Activated naive CD4-positive, alpha-beta T cell treated with anti-CD3 and anti-CD28 coated beads, Interleukin-2, amount 50 U/mL, for 72 hours (primary cell): ENCODE measurements at regions not wholly inside any gene's neighbourhood (a gene's known extent, or its start where the extent isn't known, plus 50 kb on each side); places are given as distances from the start of the nearest gene placed in this dataset.
"Not testable (repeated sequence)": the region's sequence is repeated elsewhere in the genome, so short reads cannot be mapped to it uniquely, and the experiment has no call there.

ENCODE experiments used
- ATAC-seq, 2 donors: fragments of 150-1000 bp; cut with Tn5 transposase; 2 replicates each; pipeline ENCODE4 v1.10.0; 2021; ENCODE audit warnings: mild to moderate bottlenecking in 2 of 2, moderate library complexity in 2 of 2
- DNase-seq, 2 donors: peaks; one replicate each; pipeline ENCODE4 v3.0.0; 2021 to 2022; ENCODE audit warnings: low spot score in 2 of 2
- H3K27ac Mint-ChIP-seq, 2 donors: one replicate each; pipeline ENCODE4 v1.8.0; 2022; ENCODE audit warnings: mild to moderate bottlenecking in 2 of 2, mixed read lengths in 2 of 2
- H3K36me3 Mint-ChIP-seq, 2 donors: one replicate each; pipeline ENCODE4 v1.8.0; 2022; ENCODE audit warnings: mixed read lengths in 2 of 2
- H3K9me3 Mint-ChIP-seq, 2 donors: one replicate each; pipeline ENCODE4 v1.8.0; 2022; ENCODE audit warnings: mixed read lengths in 2 of 2

DNA sequence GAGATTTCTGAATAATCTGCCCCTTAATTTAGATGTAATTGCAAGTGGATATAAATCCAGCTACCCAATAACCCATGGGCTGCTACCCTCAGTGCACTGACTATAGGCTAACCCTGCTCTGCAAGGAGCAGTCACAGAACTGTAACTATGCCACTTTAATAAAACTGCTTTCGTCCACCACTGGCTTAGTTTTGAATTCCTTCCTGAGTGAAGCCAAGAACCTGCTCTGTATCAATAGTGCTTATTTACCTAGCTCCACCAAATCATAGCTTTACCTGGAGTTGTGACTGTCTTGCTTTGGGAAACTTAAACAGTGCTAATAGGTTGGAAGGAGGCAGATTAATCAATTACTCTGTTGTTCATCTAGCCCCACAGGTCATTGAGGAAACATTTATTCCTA is 1524.4 kb upstream of the SEL1L start:
- peaks cover 0 to 5% of the 10 kb centered on the region in 2 donors for H3K36me3 Mint-ChIP-seq
- no peak overlapping the region for H3K27ac Mint-ChIP-seq
- DNase-seq (no peak), ATAC-seq (no peak)
- H3K9me3 Mint-ChIP-seq: peaks cover 11 to 24% of the 10 kb centered on the region in 2 donors

DNA sequence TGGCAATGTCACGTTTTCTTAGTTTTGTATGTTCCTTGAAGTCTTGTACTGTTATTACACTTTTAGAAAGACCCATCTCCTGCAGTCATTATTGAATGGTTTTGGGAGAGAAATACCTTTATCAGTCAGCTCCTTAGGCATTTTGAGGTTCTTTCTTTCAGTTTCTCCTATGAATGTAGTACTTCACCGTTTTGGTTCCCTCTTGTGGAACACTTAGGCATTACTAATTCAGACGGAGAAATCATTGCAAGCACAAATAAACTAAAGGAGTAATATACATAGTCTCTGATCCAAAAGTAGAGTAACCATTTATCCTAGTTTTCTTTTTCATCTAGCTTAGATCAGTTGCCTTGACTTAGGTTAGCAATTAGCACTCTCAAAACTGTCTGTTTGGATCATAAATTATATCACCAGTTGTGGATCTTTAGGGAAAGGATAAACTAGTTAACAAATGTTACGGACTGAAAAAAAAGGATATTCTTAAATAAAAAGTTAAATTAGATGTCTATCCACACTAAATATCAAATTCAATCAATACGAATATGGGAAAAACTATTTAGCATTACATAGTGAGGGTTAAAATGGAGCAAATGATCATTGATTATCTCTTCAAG is 1538.3 kb upstream of the SEL1L start:
- ATAC-seq: no peak
- peaks cover 16% of the 10 kb centered on the region in 2 donors for H3K9me3 Mint-ChIP-seq
- no peaks in the 10 kb centered on the region for H3K36me3 Mint-ChIP-seq
- DNase-seq: no peak
- H3K27ac Mint-ChIP-seq: no peak overlapping the region

DNA sequence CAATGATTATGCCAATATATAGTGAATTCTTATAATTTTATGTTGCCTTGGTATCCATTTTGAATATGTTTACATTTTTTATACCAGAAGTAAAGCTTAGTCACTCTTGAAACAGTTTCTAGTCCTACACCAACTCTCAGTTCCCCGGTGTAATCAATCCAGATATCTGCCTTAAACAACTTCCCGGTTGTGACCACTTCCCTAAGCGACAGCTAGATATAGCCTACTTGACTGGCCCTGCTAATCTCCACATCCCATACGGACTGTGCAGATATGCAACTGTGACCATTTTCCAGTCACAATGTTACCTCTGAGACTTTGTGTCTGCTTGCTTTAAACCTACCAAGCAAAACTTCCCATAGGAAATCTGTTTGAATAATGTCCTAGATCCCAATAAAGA is 1551.5 kb upstream of the SEL1L start:
- no peaks in the 10 kb centered on the region for H3K36me3 Mint-ChIP-seq
- no peak overlapping the region for H3K27ac Mint-ChIP-seq
- H3K9me3 Mint-ChIP-seq: peaks cover 16 to 17% of the 10 kb centered on the region in 2 donors
- no peak for ATAC-seq
- no peak for DNase-seq

DNA sequence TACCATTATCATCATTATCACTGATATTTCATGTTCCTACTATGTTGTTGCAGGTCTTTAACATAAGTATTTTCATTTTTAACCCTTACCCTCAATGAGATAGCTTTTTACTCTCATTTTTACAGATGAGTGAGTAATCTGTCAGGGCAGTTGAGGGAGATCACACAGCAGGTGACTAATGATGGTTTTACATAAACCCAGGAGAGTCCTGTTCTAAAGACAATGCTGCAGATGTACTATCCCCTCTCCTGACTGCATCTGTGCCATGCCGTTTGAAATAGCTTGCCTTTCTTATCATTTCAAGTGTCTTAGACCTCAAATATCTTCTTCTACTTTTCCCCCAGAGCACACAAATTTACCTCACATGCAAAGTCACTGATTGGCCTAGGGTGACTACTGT is 1552.1 kb upstream of the SEL1L start:
- ATAC-seq: no peak
- H3K27ac Mint-ChIP-seq: no peak overlapping the region
- peaks cover 16 to 17% of the 10 kb centered on the region in 2 donors for H3K9me3 Mint-ChIP-seq
- H3K36me3 Mint-ChIP-seq: no peaks in the 10 kb centered on the region
- DNase-seq: no peak

DNA sequence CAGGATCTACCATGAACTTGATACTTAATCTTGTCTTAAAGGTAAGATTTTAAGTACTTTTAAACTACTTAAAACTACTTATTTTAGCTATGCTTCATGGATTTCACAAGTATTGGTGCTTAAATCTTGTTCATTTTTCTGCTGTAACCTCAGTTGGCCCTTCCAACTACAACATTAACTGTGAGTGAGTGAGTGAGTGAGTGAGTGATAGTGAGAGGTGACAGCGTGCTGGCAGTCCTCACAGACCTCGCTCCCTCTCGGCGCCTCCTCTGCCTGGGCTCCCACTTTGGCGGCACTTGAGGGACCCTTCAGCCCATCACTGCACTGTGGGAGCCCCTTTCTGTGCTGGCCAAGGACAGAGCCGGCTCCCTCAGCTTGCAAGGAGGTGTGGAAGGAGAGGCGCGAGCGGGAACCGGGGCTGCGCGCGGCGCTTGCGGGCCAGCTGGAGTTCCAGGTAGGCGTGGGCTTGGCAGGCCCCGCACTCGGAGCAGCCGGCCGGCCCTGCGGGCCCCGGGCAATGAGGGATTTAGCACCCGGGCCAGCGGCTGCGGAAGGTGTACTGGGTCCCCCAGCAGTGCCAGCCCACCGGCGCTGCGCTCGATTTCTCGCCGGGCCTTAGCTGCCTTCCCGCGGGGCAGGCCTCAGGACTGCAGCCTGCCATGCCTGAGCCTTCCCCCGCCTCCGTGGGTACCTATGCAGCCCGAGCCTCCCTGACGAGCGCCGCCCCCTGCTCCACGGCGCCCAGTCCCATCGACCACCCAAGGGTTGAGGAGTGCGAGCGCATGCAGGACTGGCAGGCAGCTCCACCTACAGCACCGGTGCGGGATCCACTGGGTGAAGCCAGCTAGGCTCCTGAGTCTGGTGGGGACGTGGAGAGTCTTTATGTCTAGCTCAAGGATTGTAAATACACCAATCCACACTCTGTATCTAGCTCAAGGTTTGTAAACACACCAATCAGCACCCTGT is 1558.6 kb upstream of the SEL1L start:
- not testable (repeated sequence) for ATAC-seq, DNase-seq, H3K36me3 Mint-ChIP-seq, H3K27ac Mint-ChIP-seq
- peaks cover 21% of the 10 kb centered on the region in 2 donors for H3K9me3 Mint-ChIP-seq

DNA sequence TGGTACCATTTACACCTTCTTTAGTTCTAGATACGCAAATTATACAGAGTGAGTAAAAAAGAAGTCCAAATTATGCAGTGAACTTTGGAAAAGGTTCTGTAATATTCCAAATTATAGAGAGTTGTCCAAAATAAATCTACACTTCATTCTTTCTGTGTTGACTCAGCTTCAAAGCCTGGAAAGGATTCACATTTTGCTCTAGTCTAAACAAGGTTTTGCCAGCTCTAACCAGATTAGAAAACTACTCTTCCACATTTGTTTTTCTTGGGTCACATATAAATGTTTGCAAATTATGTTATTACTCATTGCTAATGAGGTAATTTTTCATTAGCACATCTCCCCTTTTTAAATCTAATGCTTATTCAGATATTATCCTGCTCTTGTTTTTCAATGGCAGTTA is 1562.4 kb upstream of the SEL1L start:
- no peak for DNase-seq
- Mint-ChIP-seq H3K36me3 (no peaks in the 10 kb centered on the region), H3K9me3 (peaks cover 16 to 18% of the 10 kb centered on the region in 2 donors), H3K27ac (no peak overlapping the region)
- ATAC-seq: no peak

DNA sequence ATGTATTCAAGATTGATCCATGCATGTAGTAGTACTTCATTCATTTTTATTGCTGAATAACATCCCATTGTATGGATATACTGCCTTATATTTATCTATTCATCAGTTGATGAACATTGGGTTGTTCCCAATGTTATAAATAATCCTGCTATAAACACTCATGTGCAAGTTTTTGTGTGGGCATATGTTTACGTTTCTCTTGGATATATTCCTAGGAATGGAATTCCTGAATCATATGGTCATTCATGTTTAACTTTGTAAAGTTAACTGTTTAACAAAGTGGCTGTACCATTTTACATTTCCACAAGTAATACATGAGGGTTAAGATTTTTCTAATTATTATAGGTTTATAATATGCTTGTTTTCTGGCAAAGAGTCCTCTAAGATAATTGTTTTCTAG is 1568.2 kb upstream of the SEL1L start:
- ATAC-seq (no peak), DNase-seq (no peak)
- peaks cover 11 to 16% of the 10 kb centered on the region in 2 donors for H3K9me3 Mint-ChIP-seq
- no peak overlapping the region for H3K27ac Mint-ChIP-seq
- H3K36me3 Mint-ChIP-seq: no peaks in the 10 kb centered on the region

DNA sequence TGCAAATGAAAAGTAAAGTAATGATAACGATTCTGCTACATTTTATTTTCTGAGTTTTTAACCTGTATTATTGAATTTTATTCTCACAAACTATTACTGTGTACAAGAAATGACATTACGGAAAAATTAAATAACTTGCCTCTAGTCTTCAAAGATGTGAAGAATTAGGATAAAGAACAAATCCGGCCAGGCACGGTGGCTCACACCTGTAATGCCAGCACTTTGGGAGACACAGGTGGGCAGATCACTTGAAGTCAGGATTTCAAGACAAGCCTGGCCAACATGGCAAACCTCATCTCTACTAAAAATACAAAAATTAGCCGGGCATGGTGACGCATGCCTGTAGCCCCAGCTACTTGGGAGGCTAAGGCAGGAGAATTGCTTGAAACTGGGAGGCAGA is 1584.4 kb upstream of the SEL1L start:
- Mint-ChIP-seq H3K9me3 (peaks cover 16 to 21% of the 10 kb centered on the region in 2 donors), H3K27ac (no peak overlapping the region), H3K36me3 (no peaks in the 10 kb centered on the region)
- ATAC-seq: no peak
- no peak for DNase-seq

DNA sequence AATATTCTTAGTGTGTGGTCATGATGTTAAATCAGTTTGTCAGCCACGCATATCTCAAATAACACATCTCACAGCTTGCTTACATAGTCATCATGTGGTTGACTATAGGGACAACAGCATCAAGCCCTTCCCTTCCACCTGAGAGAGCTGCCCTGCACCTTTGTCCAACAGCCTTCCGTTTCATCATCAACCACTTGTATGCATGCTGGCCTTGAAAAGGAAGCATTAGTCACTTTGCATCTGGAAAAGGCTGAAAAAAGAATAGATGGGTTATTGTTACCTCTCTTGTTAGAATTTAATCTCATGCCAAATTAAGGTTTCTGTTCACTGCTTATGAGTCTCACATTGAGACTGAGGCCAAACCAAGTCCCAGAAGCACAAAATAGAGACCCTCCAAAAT is 1586.5 kb upstream of the SEL1L start:
- Mint-ChIP-seq H3K9me3 (peaks cover 21 to 31% of the 10 kb centered on the region in 2 donors), H3K36me3 (no peaks in the 10 kb centered on the region), H3K27ac (no peak overlapping the region)
- ATAC-seq (no peak), DNase-seq (no peak)

DNA sequence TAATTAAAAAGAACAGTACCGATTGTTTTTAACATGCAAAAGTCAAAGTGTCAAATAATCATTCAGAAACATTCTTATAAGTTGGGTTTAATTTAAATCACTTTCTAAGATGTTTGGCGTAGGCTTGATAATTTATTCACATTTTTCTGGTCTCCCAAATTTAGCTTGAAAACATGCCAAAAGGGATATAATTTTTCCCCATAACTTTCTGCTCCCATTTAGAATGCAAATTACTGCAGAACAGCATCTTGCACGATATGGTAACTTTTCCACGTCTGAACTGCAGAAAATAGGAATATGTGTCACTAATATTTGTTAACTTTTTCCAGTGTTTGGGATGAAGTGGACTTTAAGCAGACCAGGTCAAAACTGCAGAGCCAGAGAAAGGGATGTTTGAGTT is 1592.4 kb upstream of the SEL1L start:
- no peak for DNase-seq
- Mint-ChIP-seq H3K9me3 (peaks cover 28 to 36% of the 10 kb centered on the region in 2 donors), H3K27ac (no peak overlapping the region), H3K36me3 (no peaks in the 10 kb centered on the region)
- ATAC-seq: no peak

DNA sequence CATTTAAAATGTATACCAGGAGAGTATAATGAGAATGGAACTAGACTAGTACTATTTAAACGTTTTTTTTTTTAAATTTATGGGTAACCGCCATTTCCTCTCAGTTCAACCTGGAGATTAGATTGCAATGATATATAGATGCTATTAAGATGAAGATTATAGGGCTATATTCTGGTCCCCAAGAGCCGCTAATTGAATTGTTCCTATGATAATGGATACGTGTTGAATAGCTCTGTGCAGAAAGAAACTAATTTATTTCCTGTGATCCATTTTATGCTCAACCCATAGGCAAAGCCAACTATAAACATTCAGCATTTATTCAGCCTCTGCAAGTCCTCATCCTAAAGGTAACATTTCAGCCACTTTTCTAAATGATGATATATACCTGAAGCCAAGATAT is 1595.1 kb upstream of the SEL1L start:
- no peak for ATAC-seq
- Mint-ChIP-seq H3K27ac (no peak overlapping the region), H3K9me3 (peaks cover 24 to 31% of the 10 kb centered on the region in 2 donors), H3K36me3 (no peaks in the 10 kb centered on the region)
- DNase-seq: no peak

DNA sequence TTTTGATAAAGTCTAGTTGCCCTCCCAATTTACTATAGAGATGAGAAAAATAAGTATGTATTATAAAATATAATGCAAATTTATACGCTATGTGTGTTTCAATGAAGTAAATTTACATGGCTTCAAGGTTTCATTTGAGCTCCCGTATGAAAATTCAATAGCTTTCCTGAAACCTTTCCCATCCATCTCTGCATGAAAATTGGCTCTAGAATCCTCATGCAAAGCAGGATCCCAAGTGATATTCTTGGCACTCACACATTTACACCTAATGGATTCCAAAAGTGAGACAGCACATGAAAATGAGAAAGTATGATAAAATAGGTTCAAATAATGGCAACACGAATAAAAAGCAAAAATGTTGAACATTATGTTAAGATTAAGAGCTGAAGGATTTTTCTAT is 1595.8 kb upstream of the SEL1L start:
- no peaks in the 10 kb centered on the region for H3K36me3 Mint-ChIP-seq
- ATAC-seq (no peak), DNase-seq (no peak)
- no peak overlapping the region for H3K27ac Mint-ChIP-seq
- H3K9me3 Mint-ChIP-seq: peaks cover 24 to 31% of the 10 kb centered on the region in 2 donors

DNA sequence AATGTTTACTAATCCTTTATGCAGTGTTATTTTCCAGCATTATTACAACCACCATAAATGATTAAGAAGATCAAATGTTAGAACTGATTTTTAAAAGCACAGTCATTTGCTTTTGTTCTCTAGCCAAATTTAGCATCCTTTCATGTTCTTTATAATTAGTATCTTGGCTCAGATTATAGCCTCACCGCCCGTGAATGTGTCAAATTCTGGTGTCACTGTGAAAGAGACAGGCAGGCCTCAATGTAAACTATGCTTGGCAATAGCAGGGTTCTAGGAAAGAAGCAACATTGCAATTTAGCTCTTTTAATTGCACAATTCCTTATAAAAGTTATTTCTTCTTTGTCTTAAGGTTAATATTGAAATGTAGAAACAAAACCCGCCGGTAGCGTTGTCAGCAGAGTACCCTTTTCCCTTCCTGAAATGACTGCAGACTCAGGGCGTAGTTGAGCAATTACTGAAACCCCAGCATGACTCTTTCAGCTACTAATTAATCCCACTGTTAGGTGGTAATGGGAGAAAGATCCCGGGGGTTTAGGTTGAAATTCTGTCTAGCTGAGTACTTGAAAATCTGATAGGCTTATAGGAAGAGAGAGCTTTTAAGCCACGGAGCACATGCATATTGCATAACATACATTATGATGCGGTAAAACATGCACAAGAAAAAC is 1600.5 kb upstream of the SEL1L start:
- ATAC-seq: no peak
- DNase-seq: no peak
- no peaks in the 10 kb centered on the region for H3K36me3 Mint-ChIP-seq

DNA sequence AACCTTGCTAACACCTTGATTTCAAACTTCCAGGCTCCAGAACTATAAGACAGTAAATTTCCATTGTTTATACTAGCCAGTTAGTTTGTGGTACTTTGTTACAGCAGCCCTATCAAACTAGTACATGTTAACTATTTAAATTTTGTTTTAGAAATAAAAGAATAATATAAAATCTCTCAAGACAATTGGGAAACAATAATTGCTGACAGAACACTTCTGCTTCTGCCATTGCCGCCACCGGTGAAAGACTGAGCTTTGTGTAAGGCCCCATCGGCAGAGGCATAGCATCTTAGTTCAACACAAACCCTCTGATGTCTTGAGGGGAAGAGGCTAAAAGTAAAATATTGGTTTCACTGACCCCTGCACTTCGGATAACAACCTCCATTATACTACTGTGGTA is 1607.1 kb upstream of the SEL1L start:
- ATAC-seq: no peak
- DNase-seq: no peak
- no peak overlapping the region for H3K27ac Mint-ChIP-seq
- H3K36me3 Mint-ChIP-seq: no peaks in the 10 kb centered on the region
- H3K9me3 Mint-ChIP-seq: peaks cover 17% of the 10 kb centered on the region in 2 donors

More for the DNA sequence above, 1600.5 kb upstream of the SEL1L start:
- peaks cover 3 to 16% of the 10 kb centered on the region in 2 donors for H3K9me3 Mint-ChIP-seq
- H3K27ac Mint-ChIP-seq: no peak overlapping the region

DNA sequence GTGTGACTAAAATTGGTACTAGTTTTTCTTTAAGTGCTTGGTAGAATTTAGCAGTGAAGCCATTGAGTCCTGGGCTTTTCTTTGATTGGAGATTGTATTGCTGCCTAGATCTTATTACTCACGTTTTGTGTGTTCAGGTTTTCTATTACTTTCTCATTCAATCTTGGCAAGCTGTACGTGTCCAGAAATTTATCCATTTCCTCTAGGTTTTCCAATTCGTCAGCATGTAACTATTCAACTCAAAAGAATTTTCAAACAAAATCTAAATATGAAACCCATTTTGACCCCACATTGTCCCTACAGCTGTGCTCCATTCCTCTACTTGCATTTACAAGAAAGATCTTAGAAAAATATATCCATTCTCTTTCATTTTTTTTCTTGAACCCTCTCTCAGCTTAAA is 1613.4 kb upstream of the SEL1L start:
- Mint-ChIP-seq H3K9me3 (peaks cover 25 to 30% of the 10 kb centered on the region in 2 donors), H3K36me3 (no peaks in the 10 kb centered on the region), H3K27ac (no peak overlapping the region)
- DNase-seq: no peak
- no peak for ATAC-seq

DNA sequence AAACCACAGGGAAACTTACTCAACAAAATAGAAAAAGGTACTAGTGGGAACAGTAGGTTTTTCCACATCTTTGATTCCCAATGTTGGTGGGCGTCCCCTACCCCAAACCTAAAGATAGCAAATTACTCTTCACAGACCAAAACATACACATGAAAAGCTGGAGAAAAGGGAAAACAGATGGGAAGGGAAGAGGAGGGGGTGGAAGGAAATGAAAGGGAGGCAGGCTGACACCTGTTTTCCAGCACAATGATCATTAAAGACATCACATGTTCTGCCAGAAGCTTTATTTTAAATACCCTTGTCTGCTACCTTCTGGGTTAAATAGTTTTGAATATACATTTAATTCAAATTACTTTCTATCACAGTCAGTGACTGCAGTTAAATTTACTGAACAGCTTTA is 1617.9 kb upstream of the SEL1L start:
- Mint-ChIP-seq H3K27ac (no peak overlapping the region), H3K9me3 (peaks cover 17 to 32% of the 10 kb centered on the region in 2 donors), H3K36me3 (no peaks in the 10 kb centered on the region)
- DNase-seq (no peak), ATAC-seq (no peak)

DNA sequence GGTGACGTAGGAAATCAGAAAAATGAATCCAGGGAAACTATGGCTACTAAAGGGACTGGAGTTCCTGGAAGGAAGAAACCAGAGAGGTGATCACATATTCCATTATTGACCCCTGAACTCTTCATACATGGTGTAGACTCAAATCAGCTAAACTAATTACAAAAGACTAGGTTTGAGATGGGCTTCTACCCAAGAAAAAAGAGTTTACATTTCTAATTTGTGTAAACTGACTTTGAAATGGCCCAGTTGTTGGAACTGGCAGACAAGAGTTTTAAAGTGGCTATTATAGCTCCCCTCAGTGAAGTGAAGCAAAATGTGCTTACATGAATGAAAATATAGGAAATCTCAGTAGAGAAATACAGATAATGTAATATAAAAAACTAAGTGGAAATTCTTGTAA is 1619.4 kb upstream of the SEL1L start:
- Mint-ChIP-seq H3K36me3 (no peaks in the 10 kb centered on the region), H3K27ac (no peak overlapping the region), H3K9me3 (peaks cover 18 to 32% of the 10 kb centered on the region in 2 donors)
- no peak for DNase-seq
- ATAC-seq: no peak
